Right lobe of liver (tissue), 4 donors: ENCODE measurements at regions not wholly inside any gene's neighbourhood (a gene's known extent, or its start where the extent isn't known, plus 50 kb on each side); places are given as distances from the start of the nearest gene placed in this dataset.

Source experiments
- CTCF ChIP-seq, 4 donors: fragments of 200-600 bp in 3 of 4; fragments of 450-650 bp in 1 of 4; IDR thresholded peaks; one replicate each; pipeline versions ENCODE4 v1.5.1 to v1.8.0; 2016 to 2022; ENCODE audit warnings: antibody characterized with exemption in 4 of 4, mild to moderate bottlenecking in 2 of 4
- POLR2A ChIP-seq: fragments of 450-650 bp; IDR thresholded peaks from one replicate; pipeline ENCODE4 v1.6.1; 2017; ENCODE audit warnings: antibody characterized with exemption, mild to moderate bottlenecking
- donor health status: DM: no; HTN: no; CAD: no.
- donor health status: DM: no; HTN: no; CAD: no.
- donor health status: DM: no; HTN: yes; CAD: no.

GRCh38 chr14:58746261-58746660 lies 108.5 kb downstream of the DACT1 start:
- TF ChIP-seq CTCF (IDR thresholded peaks at IDR 0.05) (no peak), POLR2A (no peak)
